ENCODE measurements at regions not wholly inside any gene's neighbourhood (a gene's known extent, or its start where the extent isn't known, plus 50 kb on each side); places are given as distances from the start of the nearest gene placed in this dataset.

GRCh38 chr2:215504547-215504946 lies 68.7 kb upstream of the FN1 start (continued):
- peak; percentile 17; the same call in 1 of the 2 replicates for TF ChIP-seq C11orf30 (IDR thresholded peaks at IDR 0.05; ENCODE audit: low read depth)
- TF ChIP-seq ARID3A (IDR thresholded peaks at IDR 0.05; ENCODE audit: borderline replicate concordance, low read depth, low read length): no peak
- TF ChIP-seq IFI16 (CRISPR knock-in tag; IDR thresholded peaks at IDR 0.05): no peak
- no peak for TF ChIP-seq POLR2AphosphoS5 (IDR thresholded peaks at IDR 0.05; ENCODE audit: control insufficient read depth, insufficient read depth, low read depth, low read length)
- no peak for TF ChIP-seq ILK (tag; IDR thresholded peaks at IDR 0.05; ENCODE audit: borderline replicate concordance, low read depth)
- TF ChIP-seq SREBF2 (CRISPR knock-in tag; IDR thresholded peaks at IDR 0.05): no peak
- TF ChIP-seq, protein P1, sequence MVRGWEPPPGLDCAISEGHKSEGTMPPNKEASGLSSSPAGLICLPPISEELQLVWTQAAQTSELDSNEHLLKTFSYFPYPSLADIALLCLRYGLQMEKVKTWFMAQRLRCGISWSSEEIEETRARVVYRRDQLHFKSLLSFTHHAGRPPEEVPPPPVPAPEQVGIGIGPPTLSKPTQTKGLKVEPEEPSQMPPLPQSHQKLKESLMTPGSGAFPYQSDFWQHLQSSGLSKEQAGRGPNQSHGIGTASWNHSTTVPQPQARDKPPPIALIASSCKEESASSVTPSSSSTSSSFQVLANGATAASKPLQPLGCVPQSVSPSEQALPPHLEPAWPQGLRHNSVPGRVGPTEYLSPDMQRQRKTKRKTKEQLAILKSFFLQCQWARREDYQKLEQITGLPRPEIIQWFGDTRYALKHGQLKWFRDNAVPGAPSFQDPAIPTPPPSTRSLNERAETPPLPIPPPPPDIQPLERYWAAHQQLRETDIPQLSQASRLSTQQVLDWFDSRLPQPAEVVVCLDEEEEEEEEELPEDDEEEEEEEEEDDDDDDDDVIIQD (CRISPR knock-in tag; IDR thresholded peaks at IDR 0.05): no peak
- TF ChIP-seq, protein P2, sequence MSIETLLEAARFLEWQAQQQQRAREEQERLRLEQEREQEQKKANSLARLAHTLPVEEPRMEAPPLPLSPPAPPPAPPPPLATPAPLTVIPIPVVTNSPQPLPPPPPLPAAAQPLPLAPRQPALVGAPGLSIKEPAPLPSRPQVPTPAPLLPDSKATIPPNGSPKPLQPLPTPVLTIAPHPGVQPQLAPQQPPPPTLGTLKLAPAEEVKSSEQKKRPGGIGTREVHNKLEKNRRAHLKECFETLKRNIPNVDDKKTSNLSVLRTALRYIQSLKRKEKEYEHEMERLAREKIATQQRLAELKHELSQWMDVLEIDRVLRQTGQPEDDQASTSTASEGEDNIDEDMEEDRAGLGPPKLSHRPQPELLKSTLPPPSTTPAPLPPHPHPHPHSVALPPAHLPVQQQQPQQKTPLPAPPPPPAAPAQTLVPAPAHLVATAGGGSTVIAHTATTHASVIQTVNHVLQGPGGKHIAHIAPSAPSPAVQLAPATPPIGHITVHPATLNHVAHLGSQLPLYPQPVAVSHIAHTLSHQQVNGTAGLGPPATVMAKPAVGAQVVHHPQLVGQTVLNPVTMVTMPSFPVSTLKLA (conservative IDR thresholded peaks at IDR 0.05): 0 out of 4 replicates have a peak, but pooled peaks of 1 of the 2 experiments have one; percentile 11
- TF ChIP-seq ZNF436 (CRISPR knock-in tag; IDR thresholded peaks at IDR 0.05): no peak
